PC-3 (cell line): ENCODE measurements at regions not wholly inside any gene's neighbourhood (a gene's known extent, or its start where the extent isn't known, plus 50 kb on each side); places are given as distances from the start of the nearest gene placed in this dataset.

Source experiments
- CTCF ChIP-seq: fragments of 300-600 bp; sonication (generic); conservative IDR thresholded peaks from 2 replicates; pipeline ENCODE4 v1.5.1; 2017; ENCODE audit warnings: antibody characterized with exemption, low read depth, mild to moderate bottlenecking, low read length
- EZH2 ChIP-seq: fragments of 300-600 bp; sonication (generic); IDR thresholded peaks from one replicate; pipeline ENCODE4 v1.6.1; 2017; ENCODE audit warnings: antibody characterized with exemption, mild to moderate bottlenecking, low read length; ENCODE audit not compliant: unreplicated experiment

GRCh38 chr2:16365366-16365765 lies 300.3 kb downstream of the CYRIA start:
- TF ChIP-seq CTCF (no peak), EZH2 (no peak)
